Peyer's patch (tissue), 4 donors: ENCODE measurements at regions not wholly inside any gene's neighbourhood (a gene's known extent, or its start where the extent isn't known, plus 50 kb on each side); places are given as distances from the start of the nearest gene placed in this dataset.

Experiments
- DNase-seq, 3 donors: peaks; one replicate each; pipeline ENCODE4 v3.0.0-alpha.2; 2017 to 2019
- H3K27ac ChIP-seq, 4 donors: fragments of 200-600 bp; sonication (generic); one replicate each; pipeline ENCODE4 v1.5.1; 2016 to 2019
- H3K27me3 ChIP-seq, 2 donors: fragments of 200-600 bp; sonication (generic); one replicate each; pipeline ENCODE4 v1.5.1; 2019
- H3K36me3 ChIP-seq, 3 donors: fragments of 200-600 bp; sonication (generic); one replicate each; pipeline ENCODE4 v1.5.1; 2016 to 2019
- H3K4me1 ChIP-seq, 4 donors: fragments of 200-600 bp; sonication (generic); one replicate each; pipeline ENCODE4 v1.5.1; 2016 to 2019
- H3K4me3 ChIP-seq, 4 donors: fragments of 200-600 bp; sonication (generic); 1 replicate in 3 of 4; 2 replicates in 1 of 4; pipeline ENCODE4 v1.5.1; 2016 to 2019; ENCODE audit warnings: mild to moderate bottlenecking in 1 of 4
- H3K9me3 ChIP-seq, 4 donors: fragments of 200-600 bp; sonication (generic); one replicate each; pipeline ENCODE4 v1.5.1; 2016 to 2019; ENCODE audit warnings: mild to moderate bottlenecking in 1 of 4
- POLR2A ChIP-seq, 2 donors: fragments of 450-650 bp; IDR thresholded peaks; one replicate each; pipeline ENCODE4 v1.5.1; 2017; ENCODE audit warnings: antibody characterized with exemption in 2 of 2, mild to moderate bottlenecking in 2 of 2, moderate library complexity in 2 of 2
- TF ChIP-seq, protein P1 (sequence below), 6 experiments: fragments of 450-650 bp in 4 of 6; fragments of 200-600 bp in 2 of 6; sonication (generic) in 1 of 6; IDR thresholded peaks; one replicate each; pipeline ENCODE4 v1.5.1; 2017 to 2019; ENCODE audit warnings: antibody characterized with exemption in 6 of 6, mild to moderate bottlenecking in 3 of 6, moderate library complexity in 1 of 6

DNA sequence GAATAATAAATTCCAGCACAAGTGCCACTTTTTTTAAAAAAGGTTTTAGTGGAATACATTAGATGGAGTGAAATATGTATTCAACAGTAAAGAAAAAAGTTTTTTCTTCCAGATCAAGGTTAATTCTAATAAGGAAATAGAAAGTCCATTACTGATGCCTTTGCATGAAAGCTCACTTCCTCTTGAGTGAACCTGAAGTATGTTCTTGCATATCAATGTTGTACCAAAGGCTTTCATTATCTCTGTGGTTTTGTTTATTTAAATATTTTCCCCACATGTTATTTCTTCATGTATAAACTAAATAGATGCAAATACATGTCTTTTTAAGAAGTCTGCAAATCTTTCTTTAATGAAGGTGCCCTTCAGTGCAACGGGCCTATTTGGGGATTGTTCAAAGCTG, 307.9 kb downstream of the C4orf33 start:
- Histone ChIP-seq H3K9me3 (peaks cover 0 to 4% (median 0%) of the 10 kb centered on the region in 4 donors), H3K27me3 (no peaks in the 10 kb centered on the region), H3K27ac (no peak overlapping the region), H3K36me3 (no peaks in the 10 kb centered on the region), H3K4me1 (no peaks in the 10 kb centered on the region), H3K4me3 (no peak overlapping the region)
- DNase-seq = no peak
- no peak for TF ChIP-seq POLR2A (IDR thresholded peaks at IDR 0.05)
- TF ChIP-seq, protein P1, sequence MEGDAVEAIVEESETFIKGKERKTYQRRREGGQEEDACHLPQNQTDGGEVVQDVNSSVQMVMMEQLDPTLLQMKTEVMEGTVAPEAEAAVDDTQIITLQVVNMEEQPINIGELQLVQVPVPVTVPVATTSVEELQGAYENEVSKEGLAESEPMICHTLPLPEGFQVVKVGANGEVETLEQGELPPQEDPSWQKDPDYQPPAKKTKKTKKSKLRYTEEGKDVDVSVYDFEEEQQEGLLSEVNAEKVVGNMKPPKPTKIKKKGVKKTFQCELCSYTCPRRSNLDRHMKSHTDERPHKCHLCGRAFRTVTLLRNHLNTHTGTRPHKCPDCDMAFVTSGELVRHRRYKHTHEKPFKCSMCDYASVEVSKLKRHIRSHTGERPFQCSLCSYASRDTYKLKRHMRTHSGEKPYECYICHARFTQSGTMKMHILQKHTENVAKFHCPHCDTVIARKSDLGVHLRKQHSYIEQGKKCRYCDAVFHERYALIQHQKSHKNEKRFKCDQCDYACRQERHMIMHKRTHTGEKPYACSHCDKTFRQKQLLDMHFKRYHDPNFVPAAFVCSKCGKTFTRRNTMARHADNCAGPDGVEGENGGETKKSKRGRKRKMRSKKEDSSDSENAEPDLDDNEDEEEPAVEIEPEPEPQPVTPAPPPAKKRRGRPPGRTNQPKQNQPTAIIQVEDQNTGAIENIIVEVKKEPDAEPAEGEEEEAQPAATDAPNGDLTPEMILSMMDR (IDR thresholded peaks at IDR 0.05) = no peak

DNA sequence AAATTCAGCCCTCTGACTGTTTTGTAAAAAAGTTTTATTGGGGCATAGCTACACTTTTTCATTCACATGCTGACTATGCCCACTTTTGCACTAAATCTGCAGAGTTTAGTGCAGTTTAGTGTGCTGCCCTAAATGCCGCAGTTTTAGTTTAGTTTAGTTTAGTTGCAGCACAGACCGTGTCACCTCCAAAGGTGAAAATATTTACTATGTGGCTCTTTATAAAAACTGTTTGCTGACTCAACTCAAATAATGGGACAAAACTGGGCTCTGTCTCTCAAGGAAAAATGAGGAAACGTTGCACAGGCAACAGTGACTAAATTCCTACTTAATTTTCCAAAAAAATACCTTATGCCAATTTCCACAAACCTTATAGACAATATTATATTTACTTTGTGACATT, 314.2 kb downstream of the C4orf33 start:
- no peak for TF ChIP-seq POLR2A (IDR thresholded peaks at IDR 0.05)
- TF ChIP-seq, protein P1 (IDR thresholded peaks at IDR 0.05) = no peak
- Histone ChIP-seq H3K4me3 (no peak overlapping the region), H3K27me3 (no peaks in the 10 kb centered on the region), H3K27ac (no peak overlapping the region), H3K9me3 (no peaks in the 10 kb centered on the region), H3K4me1 (no peaks in the 10 kb centered on the region), H3K36me3 (no peaks in the 10 kb centered on the region)
- DNase-seq = no peak

DNA sequence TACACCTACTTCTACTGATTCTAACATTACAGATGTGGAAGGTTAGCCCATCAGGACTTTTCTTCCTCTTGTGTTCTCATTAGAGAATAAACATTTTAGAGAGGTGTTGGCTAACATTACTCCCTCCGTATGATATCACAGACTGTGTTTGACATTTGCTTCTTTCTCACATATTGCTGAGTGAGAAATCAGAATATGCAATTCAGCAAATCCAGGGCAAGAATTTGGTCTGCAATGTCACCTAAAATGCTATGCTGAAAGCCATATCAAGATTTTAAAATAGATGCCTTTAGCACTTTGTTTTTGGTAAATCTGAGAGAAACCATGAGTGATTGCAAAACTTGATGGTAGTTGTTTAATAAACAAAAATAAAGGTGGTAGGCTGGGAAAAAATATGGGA, 319.1 kb downstream of the C4orf33 start:
- H3K4me3 ChIP-seq = no peak overlapping the region
- TF ChIP-seq POLR2A (IDR thresholded peaks at IDR 0.05) = no peak
- TF ChIP-seq, protein P1 (IDR thresholded peaks at IDR 0.05) = no peak
- no peak for DNase-seq
- H3K27ac ChIP-seq = no peak overlapping the region
- H3K27me3 ChIP-seq = no peaks in the 10 kb centered on the region
- no peaks in the 10 kb centered on the region for H3K9me3 ChIP-seq
- no peaks in the 10 kb centered on the region for H3K36me3 ChIP-seq
- H3K4me1 ChIP-seq = no peaks in the 10 kb centered on the region

DNA sequence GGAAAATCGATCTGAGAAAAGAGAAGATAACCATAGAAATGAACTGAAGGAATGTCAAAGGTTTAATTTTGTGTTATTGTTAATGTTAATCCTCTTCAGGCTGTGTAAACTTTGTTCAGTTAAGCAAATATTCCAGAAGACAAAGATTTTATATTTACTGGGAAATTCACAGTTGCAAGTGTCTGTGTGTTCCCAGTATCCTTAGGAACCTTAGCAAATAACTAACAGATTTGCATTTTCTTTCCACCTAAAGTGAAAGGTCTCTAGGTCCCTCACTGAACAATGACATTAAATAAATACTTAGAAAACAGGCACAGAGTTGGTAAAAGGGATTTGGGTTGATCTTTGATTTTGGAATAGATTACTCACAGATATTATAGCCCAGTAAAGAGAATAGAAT, 324.7 kb downstream of the C4orf33 start:
- H3K4me3 ChIP-seq = no peak overlapping the region
- no peaks in the 10 kb centered on the region for H3K9me3 ChIP-seq
- H3K27ac ChIP-seq = no peak overlapping the region
- no peaks in the 10 kb centered on the region for H3K36me3 ChIP-seq
- H3K4me1 ChIP-seq = no peaks in the 10 kb centered on the region
- no peak for TF ChIP-seq POLR2A (IDR thresholded peaks at IDR 0.05)
- TF ChIP-seq, protein P1 (IDR thresholded peaks at IDR 0.05) = no peak
- no peak for DNase-seq
- H3K27me3 ChIP-seq = no peaks in the 10 kb centered on the region

DNA sequence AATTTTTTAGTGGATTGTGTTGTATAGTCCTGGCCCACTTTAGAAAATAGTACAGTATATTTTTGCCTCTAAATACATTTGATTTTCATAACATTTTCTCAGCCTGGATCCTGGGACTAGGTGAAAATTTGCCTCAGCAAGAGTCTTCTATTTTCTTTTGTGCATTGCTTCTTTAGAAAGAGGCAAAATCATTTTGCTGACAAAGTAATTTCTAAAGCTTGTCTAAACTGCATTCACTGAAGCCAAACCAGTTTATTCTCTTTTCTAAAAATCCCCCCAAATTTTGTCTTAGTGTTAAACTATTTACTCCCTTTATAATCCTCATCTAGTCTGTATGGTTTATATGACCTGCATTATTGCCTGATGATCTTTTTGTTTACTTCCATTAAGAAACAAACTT, 326.3 kb downstream of the C4orf33 start:
- H3K27ac ChIP-seq = no peak overlapping the region
- DNase-seq = no peak
- no peaks in the 10 kb centered on the region for H3K27me3 ChIP-seq
- H3K9me3 ChIP-seq = no peaks in the 10 kb centered on the region
- no peaks in the 10 kb centered on the region for H3K36me3 ChIP-seq
- TF ChIP-seq, protein P1 (IDR thresholded peaks at IDR 0.05) = no peak
- no peak for TF ChIP-seq POLR2A (IDR thresholded peaks at IDR 0.05)
- H3K4me1 ChIP-seq = no peaks in the 10 kb centered on the region
- H3K4me3 ChIP-seq = no peak overlapping the region

DNA sequence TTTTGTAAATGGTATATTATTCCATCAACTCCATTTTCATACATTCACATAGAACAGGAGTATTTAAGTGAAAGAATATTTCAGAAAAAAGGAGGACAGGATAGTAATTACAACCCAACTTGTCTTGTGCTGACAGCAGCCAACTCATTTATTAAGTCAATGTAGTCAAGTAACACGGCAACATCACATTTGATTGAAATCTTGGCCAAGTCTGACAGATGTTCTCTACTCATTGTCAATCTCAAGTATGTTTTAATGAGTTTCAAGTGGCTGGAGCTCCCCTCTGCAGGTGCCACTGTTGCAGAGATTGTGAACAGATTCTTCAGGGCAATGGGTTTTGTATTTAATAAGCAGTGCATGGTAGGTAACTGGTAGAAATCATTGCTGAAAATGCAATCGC, 332.5 kb downstream of the C4orf33 start:
- H3K4me1 ChIP-seq = no peaks in the 10 kb centered on the region
- TF ChIP-seq, protein P1 (IDR thresholded peaks at IDR 0.05) = no peak
- TF ChIP-seq POLR2A (IDR thresholded peaks at IDR 0.05) = no peak
- no peaks in the 10 kb centered on the region for H3K27me3 ChIP-seq
- no peaks in the 10 kb centered on the region for H3K36me3 ChIP-seq
- H3K27ac ChIP-seq = no peak overlapping the region
- H3K9me3 ChIP-seq = no peaks in the 10 kb centered on the region
- no peak for DNase-seq
- no peak overlapping the region for H3K4me3 ChIP-seq
